ENCODE measurements at regions not wholly inside any gene's neighbourhood (a gene's known extent, or its start where the extent isn't known, plus 50 kb on each side); places are given as distances from the start of the nearest gene placed in this dataset.

GRCh38 chr2:238668426-238668825 is 179.5 kb upstream of the TWIST2 start:
- no peak for TF ChIP-seq CTCF (IDR thresholded peaks at IDR 0.05)
- TF ChIP-seq POLR2A (IDR thresholded peaks at IDR 0.05): no peak

Data from uterus (tissue), 2 donors.